ENCODE measurements at regions not wholly inside any gene's neighbourhood (a gene's known extent, or its start where the extent isn't known, plus 50 kb on each side); places are given as distances from the start of the nearest gene placed in this dataset.
A peak's percentile ranks its signal among the peaks of the same experiment; 100 is the strongest.

DNA sequence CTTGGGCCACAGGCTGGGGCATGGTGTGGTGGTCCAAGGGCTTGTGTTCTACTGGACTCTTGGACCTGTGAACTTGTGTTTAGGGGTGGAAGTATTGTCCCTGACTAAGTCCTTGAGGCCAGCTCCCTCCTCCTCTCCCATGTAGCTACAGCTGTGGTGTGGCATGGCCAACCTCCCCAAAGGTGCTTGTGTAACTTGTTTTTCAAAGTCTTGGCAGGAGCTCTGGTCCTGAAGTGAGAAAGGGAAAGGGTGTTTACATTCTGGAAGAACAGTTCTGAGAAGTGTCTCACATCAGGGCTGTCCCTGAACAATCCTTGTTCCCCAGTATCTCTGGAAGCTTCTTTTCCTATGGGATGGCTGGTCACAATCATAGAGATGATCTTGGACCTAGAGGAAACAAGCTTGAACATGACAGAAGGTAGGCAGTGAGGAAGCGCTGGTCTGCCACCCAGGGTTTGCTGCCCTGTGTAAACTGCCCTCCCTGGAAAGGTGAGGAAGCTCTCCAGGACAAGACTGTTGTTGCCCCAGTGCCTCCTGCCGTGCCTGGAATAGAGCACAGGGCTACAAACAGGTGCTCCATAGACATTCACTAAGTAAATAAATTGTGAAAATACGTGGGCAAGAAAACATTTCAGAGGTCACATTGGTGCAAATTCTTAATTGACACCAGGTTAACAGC lies 64.6 kb upstream of the KLF9 start:
- peak; percentile 65 for DNase-seq (ENCODE audit: low read depth, low spot score)

- DNase-seq (ENCODE audit: low read depth, low spot score), result no peak
Measured at GRCh38 chr9:70477907-70478480, 63.5 kb upstream of the KLF9 start.

GRCh38 chr9:70477146-70477745 lies 62.8 kb upstream of the KLF9 start:
- DNase-seq (ENCODE audit: low read depth, low spot score), result no peak

GRCh38 chr9:70475211-70475610 lies 60.8 kb upstream of the KLF9 start:
- no peak for DNase-seq (ENCODE audit: low read depth, low spot score)

- no peak for DNase-seq (ENCODE audit: low read depth, low spot score)
Measured at GRCh38 chr9:70474413-70474812, 60.0 kb upstream of the KLF9 start.

- no peak for DNase-seq (ENCODE audit: low read depth, low spot score)
Measured at GRCh38 chr9:70472268-70473249, 58.1 kb upstream of the KLF9 start.

DNA sequence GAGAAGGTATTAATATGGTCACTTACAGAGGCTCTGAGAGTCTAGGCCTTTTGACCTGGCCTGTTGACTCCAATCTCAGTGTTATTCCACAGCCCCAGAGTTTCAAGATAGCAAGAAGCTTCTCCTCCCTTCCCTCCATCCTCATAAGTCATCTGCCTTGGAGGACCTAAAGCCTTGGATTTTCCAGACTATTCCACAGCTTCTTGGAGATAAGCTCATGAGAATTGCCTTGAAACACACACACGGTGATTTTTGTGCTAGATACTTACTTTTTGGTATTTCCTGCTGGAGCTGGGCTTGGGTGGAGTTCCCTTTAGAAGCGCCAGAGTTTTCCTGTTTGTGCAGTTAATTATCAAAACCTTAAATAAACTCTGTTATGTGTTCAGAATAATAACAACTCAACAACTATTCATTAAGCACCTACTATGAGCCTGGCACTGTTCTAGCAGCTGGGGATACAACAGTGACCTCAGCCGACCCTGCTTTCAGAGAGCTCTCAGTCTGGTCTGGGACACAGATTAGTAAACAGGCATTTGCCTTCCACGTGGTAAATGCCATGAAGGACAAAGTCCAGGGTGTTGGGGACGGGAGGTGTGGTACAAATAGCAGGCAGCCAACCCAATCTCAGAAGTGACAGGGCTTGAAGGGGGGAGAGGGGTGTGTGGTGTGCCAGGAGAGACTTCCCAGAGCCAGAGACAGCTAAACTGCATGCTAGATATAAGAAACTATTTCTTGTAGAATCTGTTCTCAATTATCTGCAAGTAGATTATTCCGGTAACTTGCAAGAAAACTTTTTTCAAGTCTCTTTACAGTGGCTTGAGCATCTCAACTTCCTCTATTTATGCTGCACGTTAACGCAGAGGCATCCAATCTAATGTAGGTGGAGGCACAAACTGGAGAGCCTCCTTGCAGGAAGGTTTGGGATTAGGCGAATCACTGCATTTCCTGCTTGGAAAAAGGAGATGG lies 55.9 kb upstream of the KLF9 start:
- no peak for DNase-seq (ENCODE audit: low read depth, low spot score)

DNA sequence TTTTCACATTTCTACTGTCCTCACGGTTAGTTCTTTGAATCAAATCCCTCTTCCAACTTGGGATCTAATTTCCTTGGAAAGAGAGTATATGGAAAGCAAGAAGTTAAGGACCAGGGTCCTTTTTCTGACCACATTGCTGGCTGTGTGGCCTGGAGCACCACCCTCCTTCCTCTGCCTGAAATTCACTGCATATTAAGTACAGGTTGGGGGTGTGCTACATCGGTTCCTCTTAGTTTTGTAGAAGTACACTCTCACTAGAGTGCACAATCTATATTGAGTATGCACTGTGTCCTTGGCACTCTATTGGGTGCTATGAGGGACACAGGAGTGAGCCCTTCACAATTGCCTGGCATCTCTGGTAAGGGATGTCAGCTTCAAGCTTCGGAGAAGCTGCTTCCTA lies 53.8 kb upstream of the KLF9 start:
- no peak for DNase-seq (ENCODE audit: low read depth, low spot score)

GRCh38 chr9:70466976-70467561 lies 52.6 kb upstream of the KLF9 start:
- DNase-seq (ENCODE audit: low read depth, low spot score), result no peak

DNA sequence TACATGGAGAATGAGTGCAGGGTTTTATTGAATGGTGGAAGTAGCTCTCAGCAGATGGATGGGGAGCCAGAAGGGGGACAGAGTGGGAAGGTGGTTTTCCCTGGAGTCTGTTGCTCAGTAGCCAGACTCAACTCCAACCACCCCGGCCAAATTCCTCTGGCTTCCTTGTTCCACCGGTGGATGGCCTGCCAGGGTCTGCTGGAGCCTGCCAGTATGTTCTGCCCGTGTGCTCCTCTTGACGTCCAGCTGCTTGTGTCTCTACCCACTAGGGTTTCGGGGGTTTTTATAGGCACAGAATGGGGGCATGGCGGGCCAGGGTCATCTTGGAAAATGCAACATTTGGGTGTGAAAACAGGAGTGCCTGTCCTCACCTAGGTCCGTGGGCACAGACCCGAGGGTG lies 51.4 kb upstream of the KLF9 start:
- no peak for DNase-seq (ENCODE audit: low read depth, low spot score)

DNA sequence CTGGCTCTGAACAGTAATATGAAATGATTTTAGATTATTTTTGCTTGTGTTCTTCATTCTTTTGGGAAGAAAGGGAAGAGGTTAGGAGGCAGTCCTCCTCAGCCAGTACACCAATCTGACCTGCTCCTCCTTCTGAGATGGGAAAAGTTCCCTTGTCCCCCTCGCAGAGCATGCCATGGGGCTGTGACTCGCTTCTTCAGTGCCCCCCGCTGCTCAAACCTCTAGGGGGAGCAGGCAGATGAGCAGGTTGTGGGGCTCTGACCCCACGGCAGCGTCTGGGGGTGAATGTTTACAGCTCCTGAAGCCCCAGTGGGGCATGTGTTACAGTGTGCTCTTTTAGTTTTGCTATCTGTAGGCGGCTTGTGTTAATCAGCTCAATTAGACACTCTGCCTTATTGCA lies 50.9 kb upstream of the KLF9 start:
- no peak for DNase-seq (ENCODE audit: low read depth, low spot score)

All from brain pericyte (primary cell).